ENCODE measurements at regions not wholly inside any gene's neighbourhood (a gene's known extent, or its start where the extent isn't known, plus 50 kb on each side); places are given as distances from the start of the nearest gene placed in this dataset.

- no peak for DNase-seq (ENCODE audit: low spot score)
- Histone ChIP-seq H3K27me3 (no peaks in the 10 kb centered on the region), H3K36me3 (replicated peaks; ENCODE audit: insufficient read depth, low read depth) (no peaks in the 10 kb centered on the region), H2AFZ (no peak overlapping the region), H3K4me1 (ENCODE audit: insufficient read depth) (peaks cover 9% of the 10 kb centered on the region), H3K9me2 (replicated peaks; ENCODE audit: insufficient read depth) (no peaks in the 10 kb centered on the region), H3K9me3 (ENCODE audit: low read depth) (no peaks in the 10 kb centered on the region), H3K79me2 (no peaks in the 10 kb centered on the region), H4K20me1 (ENCODE audit: insufficient read depth, poor library complexity, severe bottlenecking) (no peaks in the 10 kb centered on the region), H3K4me3 (no peak overlapping the region), H3K27ac (no peak overlapping the region), H3K4me2 (no peak overlapping the region)
- 95% methylated on average over 1 of the region's 1 CpG for WGBS (ENCODE audit: low lambda C conversion rate, missing lambda C conversion rate)
- no peak for TF ChIP-seq EZH2phosphoT487 (IDR thresholded peaks at IDR 0.05; ENCODE audit: low read depth, severe bottlenecking, unreplicated experiment)
- no peak for TF ChIP-seq CTCF (IDR thresholded peaks at IDR 0.05; ENCODE audit: poor library complexity)
- no peak for TF ChIP-seq EZH2 (IDR thresholded peaks at IDR 0.05; ENCODE audit: borderline replicate concordance)
These were observed 117.5 kb upstream of the NIPBL start for GRCh38 chr5:36759117-36759516.

GRCh38 chr5:36763454-36763853 lies 113.1 kb upstream of the NIPBL start:
- H3K36me3 ChIP-seq (replicated peaks; ENCODE audit: insufficient read depth, low read depth) = no peaks in the 10 kb centered on the region
- H3K27me3 ChIP-seq = no peaks in the 10 kb centered on the region
- no peaks in the 10 kb centered on the region for H3K79me2 ChIP-seq
- no peaks in the 10 kb centered on the region for H3K9me3 ChIP-seq (ENCODE audit: low read depth)
- no peak overlapping the region for H2AFZ ChIP-seq
- TF ChIP-seq CTCF (IDR thresholded peaks at IDR 0.05; ENCODE audit: poor library complexity) = no peak
- TF ChIP-seq EZH2phosphoT487 (IDR thresholded peaks at IDR 0.05; ENCODE audit: low read depth, severe bottlenecking, unreplicated experiment) = no peak
- TF ChIP-seq EZH2 (IDR thresholded peaks at IDR 0.05; ENCODE audit: borderline replicate concordance) = no peak
- no peak overlapping the region for H3K27ac ChIP-seq
- no peak for DNase-seq (ENCODE audit: low spot score)
- no peak overlapping the region for H3K4me2 ChIP-seq
- H4K20me1 ChIP-seq (ENCODE audit: insufficient read depth, poor library complexity, severe bottlenecking) = no peaks in the 10 kb centered on the region
- no peak overlapping the region for H3K4me3 ChIP-seq
- 67% methylated on average over 7 of the region's 7 CpGs for WGBS (ENCODE audit: low lambda C conversion rate, missing lambda C conversion rate)
- H3K9me2 ChIP-seq (replicated peaks; ENCODE audit: insufficient read depth) = no peaks in the 10 kb centered on the region
- no peaks in the 10 kb centered on the region for H3K4me1 ChIP-seq (ENCODE audit: insufficient read depth)

- H3K4me1 ChIP-seq (ENCODE audit: insufficient read depth) = no peaks in the 10 kb centered on the region
- WGBS (ENCODE audit: low lambda C conversion rate, missing lambda C conversion rate) = 82% methylated on average over 2 of the region's 2 CpGs
- TF ChIP-seq EZH2phosphoT487 (IDR thresholded peaks at IDR 0.05; ENCODE audit: low read depth, severe bottlenecking, unreplicated experiment) (no peak), CTCF (IDR thresholded peaks at IDR 0.05; ENCODE audit: poor library complexity) (no peak), EZH2 (IDR thresholded peaks at IDR 0.05; ENCODE audit: borderline replicate concordance) (no peak)
These were observed 110.7 kb upstream of the NIPBL start for GRCh38 chr5:36765876-36766275.

GRCh38 chr5:36766981-36767380 lies 109.6 kb upstream of the NIPBL start:
- 89% methylated on average over 1 of the region's 1 CpG for WGBS (ENCODE audit: low lambda C conversion rate, missing lambda C conversion rate)

More at GRCh38 chr5:36765876-36766275, 110.7 kb upstream of the NIPBL start:
- Histone ChIP-seq H3K27me3 (no peaks in the 10 kb centered on the region), H3K4me2 (no peak overlapping the region), H4K20me1 (ENCODE audit: insufficient read depth, poor library complexity, severe bottlenecking) (no peaks in the 10 kb centered on the region), H3K9me3 (ENCODE audit: low read depth) (no peaks in the 10 kb centered on the region), H2AFZ (no peak overlapping the region), H3K9me2 (replicated peaks; ENCODE audit: insufficient read depth) (no peaks in the 10 kb centered on the region), H3K4me3 (no peak overlapping the region), H3K79me2 (no peaks in the 10 kb centered on the region), H3K36me3 (replicated peaks; ENCODE audit: insufficient read depth, low read depth) (no peaks in the 10 kb centered on the region), H3K27ac (no peak overlapping the region)
- DNase-seq (ENCODE audit: low spot score) = no peak

More at GRCh38 chr5:36766981-36767380, 109.6 kb upstream of the NIPBL start:
- Histone ChIP-seq H3K36me3 (replicated peaks; ENCODE audit: insufficient read depth, low read depth) (no peaks in the 10 kb centered on the region), H3K4me3 (no peak overlapping the region), H3K27ac (no peak overlapping the region), H3K4me2 (no peak overlapping the region), H3K79me2 (no peaks in the 10 kb centered on the region), H3K9me2 (replicated peaks; ENCODE audit: insufficient read depth) (no peaks in the 10 kb centered on the region), H2AFZ (no peak overlapping the region), H4K20me1 (ENCODE audit: insufficient read depth, poor library complexity, severe bottlenecking) (no peaks in the 10 kb centered on the region), H3K9me3 (ENCODE audit: low read depth) (no peaks in the 10 kb centered on the region), H3K4me1 (ENCODE audit: insufficient read depth) (no peaks in the 10 kb centered on the region), H3K27me3 (no peaks in the 10 kb centered on the region)
- TF ChIP-seq EZH2phosphoT487 (IDR thresholded peaks at IDR 0.05; ENCODE audit: low read depth, severe bottlenecking, unreplicated experiment) (no peak), EZH2 (IDR thresholded peaks at IDR 0.05; ENCODE audit: borderline replicate concordance) (no peak), CTCF (IDR thresholded peaks at IDR 0.05; ENCODE audit: poor library complexity) (no peak)
- no peak for DNase-seq (ENCODE audit: low spot score)
